ENCODE measurements at regions not wholly inside any gene's neighbourhood (a gene's known extent, or its start where the extent isn't known, plus 50 kb on each side); places are given as distances from the start of the nearest gene placed in this dataset.

DNA sequence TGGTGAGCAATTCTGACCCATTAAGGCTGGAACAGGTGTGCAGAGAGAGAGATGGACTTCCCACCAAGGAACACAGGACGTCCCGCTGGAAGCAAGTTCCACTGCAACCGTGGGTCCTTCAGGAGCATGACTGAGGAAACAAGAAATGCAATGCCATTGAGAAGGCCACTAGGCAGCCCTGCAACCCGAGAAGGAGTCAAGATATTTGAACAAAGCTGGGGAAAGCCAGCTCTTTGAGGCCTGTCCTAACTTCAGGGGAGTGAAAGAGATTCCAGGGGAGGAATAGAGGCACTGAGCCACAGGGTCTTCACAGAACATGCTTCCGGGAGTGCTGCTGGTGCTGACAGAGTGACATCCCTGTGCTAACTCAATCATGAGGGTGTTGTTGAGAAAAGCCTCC is 153.8 kb upstream of the ZNF236 start:
- TF ChIP-seq EZH2 (IDR thresholded peaks at IDR 0.05; ENCODE audit: insufficient read depth, poor library complexity, severe bottlenecking) (no peak), EZH2phosphoT487 (IDR thresholded peaks at IDR 0.05; ENCODE audit: insufficient read depth, low read depth) (no peak)
